HG02938 (cell line): ENCODE measurements at regions not wholly inside any gene's neighbourhood (a gene's known extent, or its start where the extent isn't known, plus 50 kb on each side); places are given as distances from the start of the nearest gene placed in this dataset.
"Not testable (repeated sequence)": the region's sequence is repeated elsewhere in the genome, so short reads cannot be mapped to it uniquely, and the experiment has no call there.

Experiments
- ATAC-seq: cut with Tn5 transposase; IDR thresholded peaks from one replicate; pipeline ENCODE4 v1.9.1; 2021; ENCODE audit warnings: mild to moderate bottlenecking, moderate library complexity; ENCODE audit not compliant: unreplicated experiment

DNA sequence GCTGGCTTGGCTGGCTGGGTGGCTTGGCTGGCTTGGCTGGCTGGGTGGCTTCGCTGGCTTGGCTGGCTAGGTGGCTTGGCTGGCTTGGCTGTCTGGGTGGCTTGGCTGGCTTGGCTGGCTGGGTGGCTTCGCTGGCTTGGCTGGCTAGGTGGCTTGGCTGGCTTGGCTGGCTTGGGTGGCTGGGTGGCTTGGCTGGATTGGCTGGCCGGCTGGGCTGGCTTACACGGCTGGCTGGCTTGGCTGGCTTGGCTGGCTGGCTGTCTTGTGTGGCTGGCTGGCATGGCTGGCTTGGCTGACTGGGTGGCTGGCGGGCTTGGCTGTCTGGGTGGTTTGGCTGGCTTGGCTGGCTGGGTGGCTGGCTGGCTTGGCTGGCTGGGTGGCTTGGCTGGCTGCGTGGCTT lies 437.0 kb downstream of the GOLGA6L6 start:
- not testable (repeated sequence) for ATAC-seq

DNA sequence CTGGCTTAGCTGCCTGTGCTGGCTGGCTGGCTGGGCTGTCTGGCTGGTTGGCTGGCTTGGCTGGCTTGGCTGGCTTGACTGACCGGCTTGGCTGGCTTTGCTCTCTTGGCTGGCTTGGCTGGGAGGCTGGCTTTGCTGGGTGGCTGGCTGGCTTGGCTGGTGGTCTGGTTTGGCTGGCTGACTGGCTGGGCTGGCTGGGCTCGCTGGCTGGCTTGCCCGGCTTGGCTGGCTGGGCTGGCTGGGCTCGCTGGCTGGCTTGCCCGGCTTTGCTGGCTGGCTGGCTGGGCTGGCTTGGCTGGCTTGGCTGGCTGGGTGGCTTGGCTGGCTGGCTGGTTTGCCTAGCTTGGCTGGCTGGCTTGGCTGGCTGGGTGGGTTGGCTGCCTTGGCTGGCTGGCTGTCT lies 438.7 kb downstream of the GOLGA6L6 start:
- not testable (repeated sequence) for ATAC-seq

DNA sequence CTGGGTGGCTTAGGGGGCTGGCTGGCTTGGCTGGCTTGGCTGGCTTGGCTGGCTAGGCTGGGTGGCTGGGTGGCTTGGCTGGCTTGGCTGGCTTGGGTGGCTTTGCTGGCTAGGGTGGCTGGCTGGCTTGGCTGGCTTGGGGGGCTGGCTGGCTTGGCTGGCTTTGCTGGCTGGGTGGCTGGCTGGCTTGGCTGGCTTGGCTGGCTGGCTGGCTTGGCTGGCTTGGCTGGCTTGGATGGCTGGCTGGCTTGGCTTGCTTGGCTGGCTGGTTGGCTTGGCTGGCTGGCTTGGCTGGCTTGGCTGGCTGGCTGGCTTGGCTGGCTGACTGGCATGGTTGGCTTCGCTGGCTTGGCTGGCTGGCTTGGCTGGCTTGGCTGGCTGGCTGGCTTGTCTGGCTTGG lies 439.4 kb downstream of the GOLGA6L6 start:
- ATAC-seq: not testable (repeated sequence)

DNA sequence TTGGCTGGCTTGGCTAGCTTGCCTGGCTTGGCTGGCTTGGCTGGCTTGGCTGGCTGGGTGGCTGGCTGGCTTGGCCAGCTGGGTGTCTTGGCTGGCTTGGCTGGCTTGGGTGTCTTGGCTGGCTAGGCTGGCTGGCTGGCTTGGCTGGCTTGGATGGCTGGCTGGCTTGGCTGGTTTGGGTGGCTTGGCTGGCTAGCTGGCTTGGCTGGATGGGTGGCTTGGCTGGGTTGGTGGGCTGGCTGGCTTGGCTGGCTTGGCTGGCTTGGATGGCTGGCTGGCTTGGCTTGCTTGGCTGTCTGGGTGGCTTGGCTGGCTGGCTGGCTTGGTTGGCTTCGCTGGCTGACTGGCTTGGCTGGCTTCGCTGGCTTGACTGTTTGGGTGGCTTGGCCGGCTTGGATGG lies 440.3 kb downstream of the GOLGA6L6 start:
- ATAC-seq: not testable (repeated sequence)

DNA sequence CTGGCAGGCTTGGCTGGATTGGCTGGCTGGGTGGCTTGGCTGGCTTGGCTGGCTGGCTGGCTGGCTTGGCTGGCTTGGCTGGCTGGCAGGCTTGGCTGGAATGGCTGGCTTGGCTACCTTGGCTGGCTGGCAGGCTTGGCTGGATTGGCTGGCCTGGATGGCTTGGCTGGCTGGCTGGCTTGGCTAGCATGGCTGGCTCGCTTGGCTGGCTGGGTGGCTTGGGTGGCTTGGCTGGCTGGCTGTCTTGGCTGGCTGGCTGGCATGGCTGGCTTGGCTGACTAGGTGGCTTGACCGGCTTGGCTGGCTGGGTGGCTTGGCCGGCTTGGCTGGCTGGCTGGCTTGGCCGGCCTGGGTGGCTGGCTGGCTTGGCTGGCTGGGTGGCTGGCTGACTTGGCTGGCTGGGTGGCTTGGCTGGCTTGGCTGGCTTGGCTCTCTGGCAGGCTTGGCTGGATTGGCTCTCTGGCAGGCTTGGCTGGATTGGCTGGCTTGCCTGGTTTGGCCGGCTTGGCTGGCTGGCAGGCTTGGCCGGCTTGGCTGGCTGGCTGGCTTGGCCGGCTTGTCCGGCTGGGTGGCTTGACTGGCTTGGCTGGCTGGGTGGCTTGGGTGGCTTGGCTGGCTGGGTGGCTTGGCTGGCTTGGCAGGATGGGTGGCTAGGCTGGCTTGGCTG lies 440.9 kb downstream of the GOLGA6L6 start:
- ATAC-seq: not testable (repeated sequence)

DNA sequence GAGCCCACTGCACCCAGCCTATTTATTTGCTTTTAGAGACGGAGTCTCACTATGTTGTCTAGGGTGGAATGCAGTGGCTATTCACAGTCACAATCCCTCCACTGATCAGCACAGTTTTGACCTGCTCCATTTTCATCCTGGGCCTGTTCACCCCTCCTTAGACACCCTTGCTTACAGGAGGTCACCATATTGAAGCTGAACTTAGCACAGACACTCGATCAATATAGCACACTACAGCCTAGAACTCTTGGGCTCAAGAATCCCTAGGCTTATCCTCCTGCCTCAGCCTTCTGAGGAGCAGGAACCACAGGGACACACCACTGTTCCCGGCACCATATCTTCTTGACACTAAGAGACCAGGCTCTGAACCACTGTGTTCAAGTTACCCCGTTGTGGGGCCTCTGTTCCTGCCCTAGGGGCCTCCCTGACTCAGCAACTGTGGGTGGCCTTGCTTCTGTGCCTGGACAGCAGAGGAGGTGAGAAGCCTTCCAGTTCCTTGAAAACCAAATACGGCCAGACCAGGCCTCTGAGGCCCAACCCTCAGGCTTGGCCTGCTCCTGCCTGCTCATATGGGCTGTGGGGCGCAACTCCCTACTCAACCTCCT lies 445.8 kb downstream of the GOLGA6L6 start:
- not testable (repeated sequence) for ATAC-seq

DNA sequence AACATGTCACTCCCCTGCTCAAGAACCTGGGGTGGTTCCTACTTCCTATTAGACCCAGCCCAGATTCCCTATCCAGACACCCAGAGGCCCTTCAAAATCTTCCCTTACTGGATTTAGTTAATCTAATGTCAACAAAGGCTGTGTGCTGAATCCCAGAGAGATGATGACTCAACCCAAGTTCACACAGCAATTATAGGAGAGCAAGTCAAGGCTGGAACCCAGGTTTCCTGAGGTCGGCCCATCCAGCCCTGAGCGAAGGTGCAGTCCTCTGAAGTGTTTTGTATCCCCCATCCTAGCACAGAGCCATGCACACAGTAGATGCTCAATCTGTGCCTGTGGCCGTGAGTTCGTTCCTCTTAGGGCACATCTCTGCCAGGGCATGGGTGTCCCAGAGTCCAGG lies 452.1 kb downstream of the GOLGA6L6 start:
- ATAC-seq: not testable (repeated sequence)

DNA sequence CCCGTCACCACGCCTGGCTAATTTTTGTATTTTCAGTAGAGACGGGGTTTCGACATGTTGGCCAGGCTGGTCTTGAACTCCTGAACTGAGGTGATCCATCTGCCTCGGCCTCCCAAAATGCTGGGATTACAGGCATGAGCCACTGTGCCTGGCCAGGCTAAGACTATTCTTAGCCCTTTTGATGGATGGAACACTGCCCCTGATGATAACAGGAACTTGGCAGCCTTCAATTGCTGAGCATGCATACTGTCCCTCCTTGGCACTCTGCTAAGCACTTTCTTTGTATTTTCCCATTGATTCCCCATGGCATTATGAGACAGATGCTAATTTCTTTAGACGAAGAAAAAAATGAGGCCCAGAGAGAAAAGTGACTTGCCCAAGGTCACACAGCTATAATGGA lies 457.6 kb downstream of the GOLGA6L6 start:
- not testable (repeated sequence) for ATAC-seq

DNA sequence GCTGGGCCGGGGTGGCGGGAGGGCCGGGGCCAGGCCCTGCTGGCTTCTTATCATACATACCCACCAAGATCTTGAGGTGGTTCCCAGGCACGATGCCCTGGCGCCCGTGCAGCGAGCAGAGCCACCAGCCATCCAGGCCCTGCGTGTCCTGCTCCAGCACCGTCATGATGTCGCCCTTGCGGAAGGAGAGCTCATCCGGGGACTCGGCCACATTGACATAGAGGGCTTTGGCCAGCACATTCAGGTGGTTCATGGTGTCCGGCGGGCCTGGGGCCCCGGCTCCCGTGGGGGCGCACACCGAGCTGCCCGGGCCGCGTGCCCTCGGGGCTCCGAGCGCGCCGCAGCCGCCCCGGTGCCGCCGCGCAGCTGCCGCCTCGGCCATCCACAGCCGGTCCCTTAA lies 467.5 kb downstream of the GOLGA6L6 start:
- ATAC-seq: not testable (repeated sequence)

DNA sequence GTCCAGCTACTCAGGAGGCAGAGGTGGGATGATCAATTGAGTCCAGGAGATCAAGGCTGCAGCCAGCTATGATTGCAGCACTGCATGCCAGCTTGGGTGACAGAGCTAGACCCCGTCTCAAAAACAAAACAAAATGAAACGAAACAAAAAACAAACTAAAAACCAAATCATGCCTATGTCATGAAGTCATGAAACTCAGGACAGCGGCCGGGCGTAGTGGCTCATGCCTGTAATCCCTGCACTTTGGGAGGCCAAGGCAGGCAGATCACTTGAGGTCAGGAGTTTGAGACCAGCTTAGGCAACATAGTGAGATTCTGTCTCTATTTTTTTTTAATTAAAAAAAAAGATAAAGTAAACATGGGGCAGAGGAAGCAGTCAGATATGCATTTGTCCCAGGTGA lies 472.6 kb downstream of the GOLGA6L6 start:
- not testable (repeated sequence) for ATAC-seq

DNA sequence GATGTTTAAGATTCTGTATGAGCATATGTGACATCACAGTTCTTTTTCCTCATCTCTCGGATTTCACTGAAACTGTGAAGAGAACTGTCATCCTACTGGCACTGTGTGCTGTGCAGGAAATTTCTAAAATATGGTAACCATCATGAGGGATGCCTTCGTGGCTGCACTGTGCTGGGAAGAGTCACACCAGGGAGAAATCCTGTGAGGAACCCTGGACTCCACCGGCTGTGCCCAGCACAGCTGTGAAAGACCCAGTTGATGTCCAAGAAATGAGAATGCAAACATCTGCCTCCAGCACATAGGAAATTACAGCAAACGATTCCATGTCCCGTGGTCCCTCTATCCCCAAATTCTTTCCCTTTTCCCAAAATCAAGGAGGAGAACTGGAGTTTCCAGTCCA lies 475.4 kb downstream of the GOLGA6L6 start:
- not testable (repeated sequence) for ATAC-seq

DNA sequence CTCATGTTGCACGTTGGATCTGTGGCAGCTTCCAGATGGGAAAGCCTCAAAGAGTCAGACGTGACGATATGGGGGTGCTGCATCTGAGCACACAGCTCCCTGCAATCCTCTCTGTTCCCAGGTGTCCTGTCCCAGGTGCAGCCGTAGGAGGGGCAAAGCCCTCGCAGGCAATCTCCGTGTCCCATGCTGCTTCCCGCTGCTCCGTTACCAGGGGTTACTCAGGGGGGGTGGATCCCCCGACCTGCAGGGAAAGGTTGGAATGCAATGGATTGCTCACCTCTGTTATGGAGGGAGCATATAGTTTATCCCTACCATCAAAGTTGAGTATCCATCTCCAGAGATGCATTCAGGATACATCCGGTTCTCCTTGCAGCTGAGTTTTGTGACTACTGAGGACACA lies 476.1 kb downstream of the GOLGA6L6 start:
- ATAC-seq: not testable (repeated sequence)

DNA sequence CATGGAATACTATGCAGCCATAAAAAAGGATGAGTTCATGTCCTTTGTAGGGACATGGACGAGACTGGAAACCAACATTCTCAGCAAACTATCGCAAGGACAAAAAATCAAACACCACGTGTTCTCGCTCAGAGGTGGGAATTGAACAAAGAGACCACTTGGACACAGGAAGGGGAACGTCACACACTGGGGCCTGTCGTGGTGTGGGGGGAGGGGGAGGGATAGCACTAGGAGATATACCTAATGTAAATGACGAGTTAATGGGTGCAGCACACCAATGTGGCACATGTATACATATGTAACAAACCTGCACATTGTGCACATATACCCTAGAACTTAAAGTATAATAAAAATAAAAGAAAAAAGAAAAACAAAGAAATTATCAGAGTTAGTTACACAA lies 478.4 kb downstream of the GOLGA6L6 start:
- ATAC-seq: not testable (repeated sequence)

DNA sequence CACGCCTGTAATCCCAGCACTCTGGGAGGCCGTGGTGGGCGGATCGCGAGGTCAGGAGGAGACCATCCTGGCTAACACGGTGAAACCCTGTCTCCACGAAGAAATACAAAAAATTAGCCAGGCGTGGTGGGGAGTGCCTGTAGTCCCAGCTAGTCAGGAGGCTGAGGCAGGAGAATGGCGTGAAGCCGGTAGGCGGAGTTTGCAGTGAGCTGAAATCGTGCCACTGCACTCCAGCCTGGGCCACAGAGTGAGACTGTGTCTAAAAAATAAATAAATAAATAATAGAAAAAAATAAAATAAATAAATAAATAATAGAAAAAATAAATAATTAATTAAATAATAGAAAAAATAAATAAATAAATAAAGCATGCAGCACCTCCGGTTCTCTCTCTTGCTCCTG lies 480.8 kb downstream of the GOLGA6L6 start:
- not testable (repeated sequence) for ATAC-seq

DNA sequence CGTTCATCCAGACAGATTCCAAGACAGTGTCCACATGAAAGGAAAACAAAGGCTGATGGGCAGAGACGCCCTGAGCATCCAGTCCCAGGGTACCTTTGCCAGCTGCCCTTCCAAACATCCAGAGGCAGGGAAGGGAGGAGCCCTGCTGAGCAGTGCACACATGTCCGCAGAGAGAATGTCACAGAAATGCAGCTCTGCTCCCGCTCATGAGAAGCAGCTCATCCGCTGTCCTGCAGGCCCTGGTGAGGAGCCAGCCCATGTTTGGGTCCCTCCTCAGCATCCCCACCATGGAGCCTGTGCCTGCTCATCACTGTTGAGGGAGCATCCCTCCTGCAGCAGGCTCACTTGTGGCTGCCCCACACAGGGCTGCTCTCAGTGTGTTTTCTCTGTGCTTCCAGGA lies 484.7 kb downstream of the GOLGA6L6 start:
- not testable (repeated sequence) for ATAC-seq

DNA sequence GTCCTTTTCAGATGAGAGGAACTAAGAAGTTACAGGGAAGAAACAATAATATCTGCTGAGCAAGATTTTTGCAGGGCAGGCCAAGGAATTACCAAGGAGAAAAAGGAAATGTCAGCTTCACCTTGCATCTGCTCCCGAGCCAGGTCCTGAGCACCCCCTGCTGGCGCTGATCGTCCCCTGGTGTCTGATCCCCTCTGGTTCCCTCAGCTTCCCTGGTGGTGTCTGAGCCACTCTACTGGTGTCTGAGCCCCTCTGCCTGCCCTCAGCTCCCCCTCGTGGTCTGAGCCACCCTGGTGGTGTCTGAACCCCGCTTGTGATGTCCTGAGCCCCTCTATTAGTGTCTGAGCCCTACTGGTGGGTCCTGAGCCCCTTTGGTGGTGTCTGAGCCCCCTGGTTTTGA lies 485.7 kb downstream of the GOLGA6L6 start:
- not testable (repeated sequence) for ATAC-seq

DNA sequence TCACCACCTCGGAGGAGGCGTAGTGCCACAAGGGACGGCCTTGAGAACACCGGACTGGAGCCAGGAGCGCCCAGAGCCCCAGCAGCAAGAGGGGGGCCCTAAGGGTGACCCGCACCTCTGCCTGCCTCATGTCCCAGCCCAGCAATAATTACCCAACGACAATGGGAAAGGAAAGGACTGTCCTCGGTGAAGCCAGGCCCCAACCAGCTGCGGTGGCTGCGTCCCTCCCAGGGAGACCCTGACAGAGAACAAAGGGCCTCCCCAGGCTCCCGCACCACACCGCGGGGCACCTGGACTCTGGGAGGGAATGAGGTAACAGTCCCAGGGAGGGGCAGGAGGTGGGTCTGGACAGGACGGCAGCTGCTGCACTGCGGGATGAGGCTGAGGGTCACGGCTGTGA lies 493.4 kb downstream of the GOLGA6L6 start:
- ATAC-seq: not testable (repeated sequence)

DNA sequence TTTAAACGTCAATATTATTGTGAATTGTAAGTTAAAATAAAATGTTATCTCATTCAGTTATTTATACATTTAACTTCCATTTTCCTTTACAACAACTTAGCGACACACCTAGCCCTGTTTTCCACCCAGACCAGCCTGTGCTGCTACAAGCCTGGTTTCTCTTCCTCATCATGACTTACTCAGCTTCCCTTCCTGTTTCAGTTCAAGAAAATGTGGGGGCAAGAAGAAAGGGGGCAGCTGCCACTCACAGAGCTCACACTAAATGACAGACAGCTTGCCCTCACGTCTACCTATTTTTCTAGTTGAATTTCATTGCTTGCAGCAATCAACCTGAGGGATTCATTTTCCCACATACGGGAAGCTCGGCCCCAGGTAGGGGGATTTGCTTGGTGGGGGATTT lies 496.4 kb downstream of the GOLGA6L6 start:
- not testable (repeated sequence) for ATAC-seq

DNA sequence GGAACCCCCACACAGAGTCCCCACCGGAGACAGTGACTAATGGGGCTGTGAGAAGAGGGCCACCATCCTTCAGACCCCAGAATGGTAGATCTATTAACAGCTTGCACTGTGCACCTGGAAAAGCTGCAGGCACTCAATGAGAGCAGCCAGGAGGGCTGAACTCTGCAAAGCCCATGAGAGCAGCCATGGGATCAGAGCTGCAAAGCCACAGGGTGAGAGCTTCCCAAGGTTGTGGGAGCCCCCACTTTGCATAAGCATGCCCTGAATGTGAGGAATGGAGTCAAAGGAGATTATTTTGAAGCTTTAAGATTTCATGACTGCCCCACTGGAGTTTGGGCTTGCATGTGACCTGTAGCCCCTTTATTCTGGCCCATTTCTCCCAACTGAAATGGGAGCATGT lies 500.9 kb downstream of the GOLGA6L6 start:
- ATAC-seq: not testable (repeated sequence)

DNA sequence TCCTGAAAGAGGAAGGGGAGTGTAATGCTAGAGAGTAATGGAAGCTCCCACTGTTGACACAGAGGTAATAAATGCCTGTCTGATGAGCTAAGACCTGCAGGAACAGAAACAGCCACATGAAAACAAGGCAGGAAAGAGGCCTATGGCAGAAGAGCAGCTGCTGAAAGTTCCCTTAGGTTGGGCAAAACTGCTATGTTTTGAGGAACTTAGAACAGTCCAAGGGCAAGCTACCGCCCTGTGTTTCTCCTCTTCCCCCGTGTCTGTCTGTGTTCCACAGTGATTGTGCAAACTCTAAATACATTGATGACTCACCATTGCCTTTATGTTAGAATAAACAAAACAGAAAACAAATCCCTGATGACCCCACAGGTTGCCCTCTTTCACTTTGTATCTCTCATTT lies 516.6 kb downstream of the GOLGA6L6 start:
- ATAC-seq: not testable (repeated sequence)

DNA sequence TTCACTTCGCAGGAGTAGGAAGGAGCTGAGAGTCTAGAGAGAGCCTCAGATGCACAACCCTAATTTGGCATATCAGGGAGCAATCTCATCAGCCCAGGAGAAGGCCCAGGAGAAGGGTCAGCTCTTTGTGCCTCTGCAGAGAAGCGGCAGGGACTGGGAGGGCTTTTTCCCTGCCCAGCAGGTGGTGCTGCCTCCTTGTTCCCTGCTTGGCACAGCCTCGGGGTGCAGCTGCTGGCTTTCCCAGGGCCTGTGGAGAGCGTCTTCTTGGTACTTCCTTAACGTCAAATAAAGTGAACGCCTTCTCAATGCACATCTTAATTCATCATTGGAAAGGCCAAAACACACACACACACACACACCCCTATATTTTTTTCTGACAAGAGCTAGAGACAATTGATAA lies 519.3 kb downstream of the GOLGA6L6 start:
- ATAC-seq: not testable (repeated sequence)

DNA sequence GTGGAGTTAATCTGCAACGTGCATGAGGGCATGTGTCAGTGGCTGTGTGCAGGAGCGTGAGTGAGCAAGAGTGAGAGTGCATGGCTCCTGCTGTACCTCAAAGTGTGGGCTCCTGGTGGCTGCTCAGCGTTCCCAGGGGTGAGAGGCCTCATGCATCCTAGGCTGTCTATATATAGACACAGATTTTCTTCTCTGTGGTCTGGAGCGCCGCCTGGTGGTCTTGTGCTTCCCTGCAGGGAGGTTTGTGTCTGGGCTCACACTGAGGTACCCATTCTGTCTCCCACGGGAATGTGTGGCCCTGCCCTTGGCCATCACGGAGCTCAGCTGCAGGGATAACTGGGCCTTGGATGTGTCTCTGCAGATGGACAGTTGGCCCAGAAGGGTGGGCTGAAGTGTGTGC lies 520.2 kb downstream of the GOLGA6L6 start:
- ATAC-seq: not testable (repeated sequence)

DNA sequence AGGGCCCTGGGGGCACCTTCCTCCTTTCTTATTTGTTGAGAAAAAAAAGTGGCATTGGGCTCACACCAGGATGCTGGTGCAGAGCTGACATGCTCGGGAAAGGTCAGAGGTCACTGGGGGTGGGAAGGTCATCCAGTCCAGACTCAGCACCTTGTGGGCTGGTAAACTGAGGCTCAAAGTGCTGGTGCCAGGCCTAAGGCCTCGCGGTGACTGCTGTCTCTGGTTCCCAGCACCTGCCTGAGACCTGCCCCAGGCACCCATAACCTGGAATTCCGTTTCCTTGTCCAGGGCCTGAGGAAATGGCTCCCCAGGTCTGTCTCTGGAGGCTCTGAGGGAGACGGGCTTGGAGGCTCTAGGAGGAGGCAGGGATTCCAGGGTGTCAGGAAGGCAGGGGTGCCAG lies 521.0 kb downstream of the GOLGA6L6 start:
- not testable (repeated sequence) for ATAC-seq
